Mammary epithelial cell (primary cell): ENCODE measurements at regions not wholly inside any gene's neighbourhood (a gene's known extent, or its start where the extent isn't known, plus 50 kb on each side); places are given as distances from the start of the nearest gene placed in this dataset.

Experiments used
- EZH2 ChIP-seq: IDR thresholded peaks from 2 replicates; pipeline ENCODE4 v1.6.1; 2012; ENCODE audit warnings: low read length, inconsistent platforms, borderline replicate concordance
- TF ChIP-seq, protein P1 (sequence below), 2 donors: IDR thresholded peaks in 1 of 2; conservative IDR thresholded peaks in 1 of 2; 2 replicates each; pipeline ENCODE4 v1.5.1; 2011 to 2012; ENCODE audit warnings: inconsistent platforms in 2 of 2, low read length in 2 of 2, mild to moderate bottlenecking in 2 of 2, control low read depth in 1 of 2, low read depth in 1 of 2; ENCODE audit not compliant: insufficient read depth in 1 of 2; ENCODE audit errors: extremely low read depth in 1 of 2

DNA sequence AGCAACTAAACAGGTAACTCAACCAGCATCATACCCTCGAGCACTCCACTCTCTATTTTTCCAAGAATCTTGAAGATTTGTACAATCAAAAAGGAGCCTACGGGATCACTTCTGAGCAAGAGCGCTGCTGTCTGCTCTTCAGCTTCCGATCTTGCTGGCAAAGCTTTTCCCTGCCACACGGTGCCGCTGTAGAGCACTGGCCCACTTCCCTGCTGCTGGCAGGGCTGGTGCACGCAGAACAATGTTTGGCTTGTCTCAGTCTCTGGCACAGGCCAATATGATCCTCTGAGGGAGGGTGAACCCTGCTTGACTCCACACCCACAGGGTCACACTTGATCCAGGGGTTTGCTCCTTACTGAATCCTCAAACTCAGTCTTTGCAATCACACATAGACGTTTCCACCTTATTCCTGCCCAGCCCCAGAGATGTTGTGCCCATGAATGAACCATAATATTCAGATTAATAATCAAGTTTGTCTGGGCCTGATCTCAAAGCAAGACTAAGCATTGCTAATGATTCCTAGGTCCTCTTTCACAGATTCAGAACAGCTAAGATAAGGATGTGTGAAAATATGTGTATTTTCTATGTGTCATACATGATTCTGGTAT, 536.6 kb downstream of the SOX6 start:
- TF ChIP-seq, protein P1, sequence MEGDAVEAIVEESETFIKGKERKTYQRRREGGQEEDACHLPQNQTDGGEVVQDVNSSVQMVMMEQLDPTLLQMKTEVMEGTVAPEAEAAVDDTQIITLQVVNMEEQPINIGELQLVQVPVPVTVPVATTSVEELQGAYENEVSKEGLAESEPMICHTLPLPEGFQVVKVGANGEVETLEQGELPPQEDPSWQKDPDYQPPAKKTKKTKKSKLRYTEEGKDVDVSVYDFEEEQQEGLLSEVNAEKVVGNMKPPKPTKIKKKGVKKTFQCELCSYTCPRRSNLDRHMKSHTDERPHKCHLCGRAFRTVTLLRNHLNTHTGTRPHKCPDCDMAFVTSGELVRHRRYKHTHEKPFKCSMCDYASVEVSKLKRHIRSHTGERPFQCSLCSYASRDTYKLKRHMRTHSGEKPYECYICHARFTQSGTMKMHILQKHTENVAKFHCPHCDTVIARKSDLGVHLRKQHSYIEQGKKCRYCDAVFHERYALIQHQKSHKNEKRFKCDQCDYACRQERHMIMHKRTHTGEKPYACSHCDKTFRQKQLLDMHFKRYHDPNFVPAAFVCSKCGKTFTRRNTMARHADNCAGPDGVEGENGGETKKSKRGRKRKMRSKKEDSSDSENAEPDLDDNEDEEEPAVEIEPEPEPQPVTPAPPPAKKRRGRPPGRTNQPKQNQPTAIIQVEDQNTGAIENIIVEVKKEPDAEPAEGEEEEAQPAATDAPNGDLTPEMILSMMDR (conservative IDR thresholded peaks at IDR 0.05 in 1 of 2, IDR thresholded peaks at IDR 0.05 in 1 of 2; ENCODE audit: extremely low read depth in 1 of 2, insufficient read depth in 1 of 2, low read depth in 1 of 2, low read length in 2 of 2) = peak; percentile 97 to 98
- TF ChIP-seq EZH2 = no peak
